Subcutaneous abdominal adipose tissue (tissue), 5 donors: ENCODE measurements at regions not wholly inside any gene's neighbourhood (a gene's known extent, or its start where the extent isn't known, plus 50 kb on each side); places are given as distances from the start of the nearest gene placed in this dataset.

Experiments used
- H3K27ac ChIP-seq: one replicate; pipeline ENCODE4 v1.7.0; 2013; ENCODE audit warnings: low read depth, mild to moderate bottlenecking, inconsistent platforms, low read length, moderate library complexity
- H3K27me3 ChIP-seq, 5 donors: one replicate each; pipeline ENCODE4 v1.7.0; 2013; ENCODE audit warnings: low read length in 5 of 5, inconsistent platforms in 1 of 5; ENCODE audit not compliant: control insufficient read depth in 5 of 5, insufficient read depth in 4 of 5
- H3K36me3 ChIP-seq, 5 donors: one replicate each; pipeline ENCODE4 v1.7.0; 2013; ENCODE audit warnings: low read length in 5 of 5; ENCODE audit not compliant: control insufficient read depth in 5 of 5, insufficient read depth in 5 of 5
- H3K4me1 ChIP-seq, 5 donors: one replicate each; pipeline ENCODE4 v1.7.0; 2013; ENCODE audit warnings: low read length in 5 of 5, mild to moderate bottlenecking in 3 of 5, moderate library complexity in 1 of 5; ENCODE audit not compliant: control insufficient read depth in 5 of 5, insufficient read depth in 5 of 5
- H3K4me3 ChIP-seq, 5 donors: one replicate each; pipeline ENCODE4 v1.7.0; 2013; ENCODE audit warnings: low read length in 5 of 5, low read depth in 1 of 5
- H3K9ac ChIP-seq, 5 donors: one replicate each; pipeline ENCODE4 v1.7.0; 2013; ENCODE audit warnings: low read length in 5 of 5, mild to moderate bottlenecking in 4 of 5, moderate library complexity in 3 of 5
- H3K9me3 ChIP-seq, 5 donors: one replicate each; pipeline ENCODE4 v1.7.0; 2013; ENCODE audit warnings: low read length in 5 of 5; ENCODE audit not compliant: control insufficient read depth in 5 of 5
- donor health status: healthy.
- donor health status: healthy.
- donor health status: healthy.
- donor health status: healthy.
- donor health status: healthy.

GRCh38 chr11:111018566-111018965 lies 227.0 kb upstream of the POU2AF2 start:
- no peaks in the 10 kb centered on the region for H3K36me3 ChIP-seq
- H3K9me3 ChIP-seq: no peaks in the 10 kb centered on the region
- H3K9ac ChIP-seq: no peak overlapping the region
- peak overlapping the region; percentile 82 for H3K27ac ChIP-seq
- no peak overlapping the region for H3K4me3 ChIP-seq
- H3K4me1 ChIP-seq: peaks cover 0 to 23% (median 14%) of the 10 kb centered on the region in 5 donors
- H3K27me3 ChIP-seq: no peaks in the 10 kb centered on the region

- Histone ChIP-seq H3K9me3 (no peaks in the 10 kb centered on the region), H3K27ac (no peak overlapping the region), H3K27me3 (no peaks in the 10 kb centered on the region), H3K9ac (no peak overlapping the region), H3K4me3 (no peak overlapping the region), H3K4me1 (peaks cover 0 to 18% (median 3%) of the 10 kb centered on the region in 5 donors), H3K36me3 (no peaks in the 10 kb centered on the region)
Observed at GRCh38 chr11:111012491-111012890, 233.0 kb upstream of the POU2AF2 start.

- Histone ChIP-seq H3K36me3 (no peaks in the 10 kb centered on the region), H3K27ac (no peak overlapping the region), H3K4me3 (no peak overlapping the region), H3K4me1 (peaks cover 0 to 7% (median 3%) of the 10 kb centered on the region in 5 donors), H3K27me3 (no peaks in the 10 kb centered on the region), H3K9me3 (no peaks in the 10 kb centered on the region), H3K9ac (no peak overlapping the region)
Observed at GRCh38 chr11:111011275-111011594, 234.3 kb upstream of the POU2AF2 start.

GRCh38 chr11:111010391-111011274 lies 234.9 kb upstream of the POU2AF2 start:
- H3K9ac ChIP-seq: no peak overlapping the region
- H3K9me3 ChIP-seq: no peaks in the 10 kb centered on the region
- H3K36me3 ChIP-seq: no peaks in the 10 kb centered on the region
- no peak overlapping the region for H3K4me3 ChIP-seq
- no peaks in the 10 kb centered on the region for H3K27me3 ChIP-seq
- H3K4me1 ChIP-seq: peaks cover 0 to 7% (median 3%) of the 10 kb centered on the region in 5 donors
- H3K27ac ChIP-seq: no peak overlapping the region

GRCh38 chr11:111006227-111006626 lies 239.3 kb upstream of the POU2AF2 start:
- no peaks in the 10 kb centered on the region for H3K36me3 ChIP-seq
- H3K9me3 ChIP-seq: no peaks in the 10 kb centered on the region
- no peak overlapping the region for H3K4me3 ChIP-seq
- H3K4me1 ChIP-seq: peaks cover 0 to 12% (median 5%) of the 10 kb centered on the region in 5 donors
- H3K9ac ChIP-seq: no peak overlapping the region
- no peak overlapping the region for H3K27ac ChIP-seq
- no peaks in the 10 kb centered on the region for H3K27me3 ChIP-seq

- Histone ChIP-seq H3K27me3 (no peaks in the 10 kb centered on the region), H3K36me3 (no peaks in the 10 kb centered on the region), H3K9ac (no peak overlapping the region), H3K27ac (peak overlapping the region; percentile 43), H3K4me1 (peaks cover 5 to 23% (median 14%) of the 10 kb centered on the region in 5 donors), H3K4me3 (no peak overlapping the region), H3K9me3 (no peaks in the 10 kb centered on the region)
Observed at GRCh38 chr11:111001986-111002611, 243.4 kb upstream of the POU2AF2 start.

GRCh38 chr11:111001081-111001430 lies 244.5 kb upstream of the POU2AF2 start:
- Histone ChIP-seq H3K9me3 (no peaks in the 10 kb centered on the region), H3K27ac (no peak overlapping the region), H3K4me1 (peaks cover 5 to 23% (median 14%) of the 10 kb centered on the region in 5 donors), H3K4me3 (no peak overlapping the region), H3K27me3 (no peaks in the 10 kb centered on the region), H3K9ac (no peak overlapping the region), H3K36me3 (no peaks in the 10 kb centered on the region)

- Histone ChIP-seq H3K9me3 (no peaks in the 10 kb centered on the region), H3K9ac (no peak overlapping the region), H3K4me3 (no peak overlapping the region), H3K27ac (no peak overlapping the region), H3K36me3 (no peaks in the 10 kb centered on the region), H3K27me3 (no peaks in the 10 kb centered on the region), H3K4me1 (peaks cover 5 to 22% (median 14%) of the 10 kb centered on the region in 5 donors)
Observed at GRCh38 chr11:111000400-111001080, 245.0 kb upstream of the POU2AF2 start.

- peak overlapping the region; percentile 76 for H3K27ac ChIP-seq
- no peaks in the 10 kb centered on the region for H3K27me3 ChIP-seq
- H3K4me1 ChIP-seq: peaks cover 0 to 40% (median 34%) of the 10 kb centered on the region in 5 donors
- H3K4me3 ChIP-seq: no peak overlapping the region
- no peaks in the 10 kb centered on the region for H3K36me3 ChIP-seq
- H3K9ac ChIP-seq: no peak overlapping the region
- no peaks in the 10 kb centered on the region for H3K9me3 ChIP-seq
Observed at GRCh38 chr11:110992481-110992880, 253.0 kb upstream of the POU2AF2 start.
